H9 (cell line): ENCODE measurements at regions not wholly inside any gene's neighbourhood (a gene's known extent, or its start where the extent isn't known, plus 50 kb on each side); places are given as distances from the start of the nearest gene placed in this dataset.

Experiments
- DNase-seq: peaks from one replicate; pipeline ENCODE4 v3.0.0-alpha.2; 2017
- H2AFZ ChIP-seq: one replicate; pipeline ENCODE4 v1.6.1; 2013; ENCODE audit warnings: mild to moderate bottlenecking, low read length, control low read depth, moderate library complexity
- H2AK5ac ChIP-seq: 2 replicates; pipeline ENCODE4 v1.6.1; 2013; ENCODE audit warnings: low read length, control low read depth, mixed read lengths; ENCODE audit not compliant: insufficient read length
- H2BK120ac ChIP-seq: one replicate; pipeline ENCODE4 v1.6.1; 2013; ENCODE audit warnings: low read depth, mild to moderate bottlenecking, low read length, control low read depth, inconsistent platforms; ENCODE audit not compliant: poor library complexity, severe bottlenecking
- H2BK12ac ChIP-seq: 2 replicates; pipeline ENCODE4 v1.6.1; 2013; ENCODE audit warnings: low read length, control low read depth, mixed read lengths, low read depth; ENCODE audit not compliant: insufficient read length
- H2BK15ac ChIP-seq: 2 replicates; pipeline ENCODE4 v1.6.1; 2013; ENCODE audit warnings: low read depth, low read length, control low read depth
- H2BK20ac ChIP-seq: one replicate; pipeline ENCODE4 v1.6.1; 2013; ENCODE audit warnings: low read depth, mild to moderate bottlenecking, low read length, control low read depth, inconsistent platforms; ENCODE audit not compliant: poor library complexity, severe bottlenecking
- H2BK5ac ChIP-seq: 2 replicates; pipeline ENCODE4 v1.6.1; 2013; ENCODE audit warnings: low read length, control low read depth, mixed read lengths; ENCODE audit not compliant: insufficient read length
- H3K14ac ChIP-seq: 2 replicates; pipeline ENCODE4 v1.6.1; 2013; ENCODE audit warnings: low read length, control low read depth; ENCODE audit not compliant: insufficient read depth
- H3K18ac ChIP-seq: 2 replicates; pipeline ENCODE4 v1.6.1; 2013; ENCODE audit warnings: low read depth, mild to moderate bottlenecking, mixed read lengths, low read length, control low read depth; ENCODE audit not compliant: insufficient read length
- H3K23ac ChIP-seq: 2 replicates; pipeline ENCODE4 v1.6.1; 2013; ENCODE audit warnings: low read length, control low read depth, mixed read lengths, low read depth; ENCODE audit not compliant: insufficient read length
- H3K23me2 ChIP-seq: 2 replicates; pipeline ENCODE4 v1.6.1; 2013; ENCODE audit warnings: low read depth, mild to moderate bottlenecking, mixed read lengths, low read length, control low read depth; ENCODE audit not compliant: insufficient read length, poor library complexity, severe bottlenecking
- H3K27ac ChIP-seq: 2 replicates; pipeline ENCODE4 v1.5.1; 2013; ENCODE audit warnings: low read length, control low read depth, mixed read lengths, low read depth; ENCODE audit not compliant: insufficient read length
- H3K27me3 ChIP-seq: 2 replicates; pipeline ENCODE4 v1.6.1; 2013; ENCODE audit warnings: low read length, control low read depth, inconsistent platforms; ENCODE audit not compliant: insufficient read depth
- H3K4ac ChIP-seq: 2 replicates; pipeline ENCODE4 v1.6.1; 2013; ENCODE audit warnings: low read depth, mild to moderate bottlenecking, control low read depth, inconsistent platforms, low read length, moderate library complexity
- H3K4me1 ChIP-seq: 2 replicates; pipeline ENCODE4 v1.6.1; 2013; ENCODE audit warnings: low read length, control low read depth, inconsistent platforms; ENCODE audit not compliant: insufficient read depth
- H3K4me2 ChIP-seq: 2 replicates; pipeline ENCODE4 v1.6.1; 2013; ENCODE audit warnings: low read length, control low read depth, mixed read lengths; ENCODE audit not compliant: insufficient read length, insufficient read depth
- H3K56ac ChIP-seq: 2 replicates; pipeline ENCODE4 v1.6.1; 2013; ENCODE audit warnings: low read depth, mild to moderate bottlenecking, mixed read lengths, low read length, control low read depth; ENCODE audit not compliant: insufficient read length
- H3K79me1 ChIP-seq: 2 replicates; pipeline ENCODE4 v1.6.1; 2013; ENCODE audit warnings: low read depth, mild to moderate bottlenecking, moderate library complexity, low read length, control low read depth, inconsistent platforms; ENCODE audit not compliant: insufficient read depth, poor library complexity, severe bottlenecking
- H3K79me2 ChIP-seq: 2 replicates; pipeline ENCODE4 v1.6.1; 2013; ENCODE audit warnings: low read length, control low read depth, inconsistent platforms; ENCODE audit not compliant: insufficient read depth
- H3K9ac ChIP-seq: 2 replicates; pipeline ENCODE4 v1.6.1; 2013; ENCODE audit warnings: low read length, control low read depth, mixed read lengths; ENCODE audit not compliant: insufficient read length; ENCODE audit errors: extremely low read depth
- H3K9me3 ChIP-seq: one replicate; pipeline ENCODE4 v1.6.1; 2013; ENCODE audit warnings: low read depth, low read length, inconsistent platforms; ENCODE audit not compliant: control insufficient read depth
- H3T11ph ChIP-seq: one replicate; pipeline ENCODE4 v1.6.1; 2013; ENCODE audit warnings: mild to moderate bottlenecking, low read length, control low read depth, inconsistent platforms
- H4K20me1 ChIP-seq: one replicate; pipeline ENCODE4 v1.6.1; 2013; ENCODE audit not compliant: control insufficient read depth, insufficient read length, insufficient read depth
- H4K5ac ChIP-seq: 2 replicates; pipeline ENCODE4 v1.6.1; 2013; ENCODE audit warnings: low read depth, mild to moderate bottlenecking, mixed read lengths, low read length, control low read depth; ENCODE audit not compliant: insufficient read length
- H4K8ac ChIP-seq: replicated peaks from 2 replicates; pipeline ENCODE4 v1.6.1; 2013; ENCODE audit warnings: low read length, control low read depth, mixed read lengths, low read depth; ENCODE audit not compliant: insufficient read length
- H4K91ac ChIP-seq: 2 replicates; pipeline ENCODE4 v1.6.1; 2013; ENCODE audit warnings: low read depth, mild to moderate bottlenecking, moderate library complexity, mixed read lengths, low read length, control low read depth; ENCODE audit not compliant: insufficient read length
- H3K27ac Mint-ChIP-seq, 3 experiments: 2 replicates in 2 of 3; 3 replicates in 1 of 3; pipeline ENCODE4 v1.8.0; 2020 to 2021; ENCODE audit warnings: mixed read lengths in 3 of 3, mild to moderate bottlenecking in 1 of 3, moderate library complexity in 1 of 3
- H3K27me3 Mint-ChIP-seq: 2 replicates; pipeline ENCODE4 v1.8.0; 2021; ENCODE audit warnings: low read depth, mild to moderate bottlenecking, moderate library complexity, mixed read lengths
- H3K36me3 Mint-ChIP-seq, 3 experiments: 2 replicates in 2 of 3; 3 replicates in 1 of 3; pipeline ENCODE4 v1.8.0; 2020 to 2021; ENCODE audit warnings: low read depth in 3 of 3, mixed read lengths in 3 of 3; ENCODE audit not compliant: insufficient read depth in 1 of 3
- H3K4me1 Mint-ChIP-seq, 2 experiments: 2 replicates each; pipeline ENCODE4 v1.8.0; 2020; ENCODE audit warnings: mixed read lengths in 2 of 2
- H3K4me3 Mint-ChIP-seq, 2 experiments: 2 replicates in 1 of 2; 3 replicates in 1 of 2; pipeline ENCODE4 v1.8.0; 2020 to 2021; ENCODE audit warnings: mild to moderate bottlenecking in 2 of 2, mixed read lengths in 2 of 2, moderate library complexity in 1 of 2
- H3K9me3 Mint-ChIP-seq, 2 experiments: 2 replicates in 1 of 2; 3 replicates in 1 of 2; pipeline ENCODE4 v1.8.0; 2020; ENCODE audit warnings: mild to moderate bottlenecking in 2 of 2, mixed read lengths in 2 of 2, moderate library complexity in 1 of 2
- WGBS: extraction: QIAGEN DNeasy Blood & Tissue Kit; methylation state at CpG from one replicate; pipeline ENCODE4 v1.1.7; 2013; ENCODE audit warnings: missing lambda C conversion rate, low lambda C conversion rate, mixed read lengths; ENCODE audit not compliant: insufficient read length; ENCODE audit errors: extremely low coverage; 5-methylcytosine and 5-hydroxymethylcytosine counted together
- TF ChIP-seq, protein P1 (sequence below): fragments of 200-600 bp; sonication (generic); conservative IDR thresholded peaks from 3 replicates; pipeline ENCODE4 v1.8.0; 2021; ENCODE audit warnings: antibody characterized with exemption, mild to moderate bottlenecking

DNA sequence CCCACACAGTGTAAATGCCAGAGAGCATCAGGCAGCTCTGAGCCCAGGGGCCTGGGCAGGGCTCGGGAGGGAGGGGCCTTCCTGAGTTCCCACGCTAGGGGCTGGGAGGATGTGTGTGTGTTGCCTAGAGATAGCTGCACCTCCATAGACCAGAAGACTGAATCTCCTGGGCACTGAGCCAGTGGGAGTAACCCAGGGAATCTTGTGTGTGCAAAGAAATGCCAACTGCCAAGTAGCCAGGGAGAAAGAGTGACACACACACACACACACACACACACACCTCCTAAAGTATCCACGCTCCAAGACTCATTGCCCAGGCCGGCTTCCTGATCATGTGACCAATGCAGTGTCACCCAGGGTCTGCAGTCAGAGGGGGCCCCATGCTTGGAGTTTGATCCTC lies 166.2 kb upstream of the RPL38 start:
- no peak overlapping the region for H2BK20ac ChIP-seq
- H3T11ph ChIP-seq, result no peak overlapping the region
- no peak for DNase-seq
- H2AFZ ChIP-seq, result no peak overlapping the region
- no peak overlapping the region for H3K4me2 ChIP-seq
- Mint-ChIP-seq H3K9me3 (no peaks in the 10 kb centered on the region), H3K36me3 (no peaks in the 10 kb centered on the region), H3K27me3 (peaks cover 11% of the 10 kb centered on the region), H3K4me1 (peaks cover 13 to 16% of the 10 kb centered on the region in 2 experiments), H3K4me3 (no peak overlapping the region), H3K27ac (no peak overlapping the region; a peak in 1 of 7 replicates)
- no peak overlapping the region for H2BK120ac ChIP-seq
- no peaks in the 10 kb centered on the region for H3K79me1 ChIP-seq
- H4K8ac ChIP-seq, result no peak overlapping the region
- no peak overlapping the region for H2BK12ac ChIP-seq
- H3K27me3 ChIP-seq, result no peaks in the 10 kb centered on the region
- no peak overlapping the region for H2BK15ac ChIP-seq
- no peaks in the 10 kb centered on the region for H3K9me3 ChIP-seq
- TF ChIP-seq, protein P1, sequence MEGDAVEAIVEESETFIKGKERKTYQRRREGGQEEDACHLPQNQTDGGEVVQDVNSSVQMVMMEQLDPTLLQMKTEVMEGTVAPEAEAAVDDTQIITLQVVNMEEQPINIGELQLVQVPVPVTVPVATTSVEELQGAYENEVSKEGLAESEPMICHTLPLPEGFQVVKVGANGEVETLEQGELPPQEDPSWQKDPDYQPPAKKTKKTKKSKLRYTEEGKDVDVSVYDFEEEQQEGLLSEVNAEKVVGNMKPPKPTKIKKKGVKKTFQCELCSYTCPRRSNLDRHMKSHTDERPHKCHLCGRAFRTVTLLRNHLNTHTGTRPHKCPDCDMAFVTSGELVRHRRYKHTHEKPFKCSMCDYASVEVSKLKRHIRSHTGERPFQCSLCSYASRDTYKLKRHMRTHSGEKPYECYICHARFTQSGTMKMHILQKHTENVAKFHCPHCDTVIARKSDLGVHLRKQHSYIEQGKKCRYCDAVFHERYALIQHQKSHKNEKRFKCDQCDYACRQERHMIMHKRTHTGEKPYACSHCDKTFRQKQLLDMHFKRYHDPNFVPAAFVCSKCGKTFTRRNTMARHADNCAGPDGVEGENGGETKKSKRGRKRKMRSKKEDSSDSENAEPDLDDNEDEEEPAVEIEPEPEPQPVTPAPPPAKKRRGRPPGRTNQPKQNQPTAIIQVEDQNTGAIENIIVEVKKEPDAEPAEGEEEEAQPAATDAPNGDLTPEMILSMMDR, result no peak
- H3K23ac ChIP-seq, result no peak overlapping the region
- no peak overlapping the region for H3K4ac ChIP-seq
- no peak overlapping the region for H3K14ac ChIP-seq
- H3K9ac ChIP-seq, result no peak overlapping the region
- H3K4me1 ChIP-seq, result peaks cover 1% of the 10 kb centered on the region; the same call in 1 of the 2 replicates
- no peak overlapping the region for H2AK5ac ChIP-seq
- H4K91ac ChIP-seq, result no peak overlapping the region
- H3K18ac ChIP-seq, result no peak overlapping the region
- no peak overlapping the region for H4K5ac ChIP-seq
- no peak overlapping the region for H3K27ac ChIP-seq
- H3K23me2 ChIP-seq, result no peaks in the 10 kb centered on the region
- no peak overlapping the region for H2BK5ac ChIP-seq
- H3K79me2 ChIP-seq, result no peaks in the 10 kb centered on the region
- WGBS, result no CpG with 5 or more reads among the region's 4 CpGs
- H3K56ac ChIP-seq, result no peak overlapping the region
- H4K20me1 ChIP-seq, result no peaks in the 10 kb centered on the region
